ENCODE measurements at regions not wholly inside any gene's neighbourhood (a gene's known extent, or its start where the extent isn't known, plus 50 kb on each side); places are given as distances from the start of the nearest gene placed in this dataset.

GRCh38 chr3:168427835-168428475 lies 332.2 kb upstream of the GOLIM4 start:
- no peak for FAIRE-seq

GRCh38 chr3:168427156-168427555 lies 331.4 kb upstream of the GOLIM4 start:
- FAIRE-seq: no peak

GRCh38 chr3:168425936-168426595 lies 330.3 kb upstream of the GOLIM4 start:
- FAIRE-seq: no peak

- FAIRE-seq: no peak
Measured at GRCh38 chr3:168424059-168424734, 328.5 kb upstream of the GOLIM4 start.

- FAIRE-seq: no peak
Measured at GRCh38 chr3:168422843-168423242, 327.1 kb upstream of the GOLIM4 start.

- FAIRE-seq: no peak
Measured at GRCh38 chr3:168419091-168419490, 323.4 kb upstream of the GOLIM4 start.

GRCh38 chr3:168417016-168417415 lies 321.3 kb upstream of the GOLIM4 start:
- FAIRE-seq: no peak

- FAIRE-seq: no peak
Measured at GRCh38 chr3:168416446-168416845, 320.7 kb upstream of the GOLIM4 start.

- FAIRE-seq: no peak
Measured at GRCh38 chr3:168414149-168414548, 318.4 kb upstream of the GOLIM4 start.

- no peak for FAIRE-seq
Measured at GRCh38 chr3:168407381-168407780, 311.7 kb upstream of the GOLIM4 start.

- FAIRE-seq: no peak
Measured at GRCh38 chr3:168405288-168405687, 309.6 kb upstream of the GOLIM4 start.

- no peak for FAIRE-seq
Measured at GRCh38 chr3:168398371-168399025, 302.8 kb upstream of the GOLIM4 start.

GRCh38 chr3:168396861-168397260 lies 301.1 kb upstream of the GOLIM4 start:
- no peak for FAIRE-seq

GRCh38 chr3:168395551-168395950 lies 299.8 kb upstream of the GOLIM4 start:
- FAIRE-seq: no peak

GRCh38 chr3:168394439-168394838 lies 298.7 kb upstream of the GOLIM4 start:
- no peak for FAIRE-seq

GRCh38 chr3:168386301-168386700 lies 290.6 kb upstream of the GOLIM4 start:
- peak; percentile 28 for FAIRE-seq

- no peak for FAIRE-seq
Measured at GRCh38 chr3:168384990-168385389, 289.3 kb upstream of the GOLIM4 start.

- FAIRE-seq: no peak
Measured at GRCh38 chr3:168383573-168383972, 287.8 kb upstream of the GOLIM4 start.

- FAIRE-seq: no peak
Measured at GRCh38 chr3:168371846-168372245, 276.1 kb upstream of the GOLIM4 start.

- no peak for FAIRE-seq
Measured at GRCh38 chr3:168364967-168365366, 269.2 kb upstream of the GOLIM4 start.

GRCh38 chr3:168362661-168363247 lies 267.0 kb upstream of the GOLIM4 start:
- FAIRE-seq: no peak

- FAIRE-seq: no peak
Measured at GRCh38 chr3:168362156-168362555, 266.4 kb upstream of the GOLIM4 start.

GRCh38 chr3:168360993-168361392 lies 265.3 kb upstream of the GOLIM4 start:
- FAIRE-seq: no peak
